ENCODE measurements at regions not wholly inside any gene's neighbourhood (a gene's known extent, or its start where the extent isn't known, plus 50 kb on each side); places are given as distances from the start of the nearest gene placed in this dataset.

GRCh38 chr11:70862093-70862492, 390.3 kb downstream of the SHANK2 start:
- Histone ChIP-seq H3K9me2 (ENCODE audit: insufficient read depth) (no peaks in the 10 kb centered on the region), H3K4me2 (ENCODE audit: unreplicated experiment) (no peak overlapping the region), H3F3A (ENCODE audit: insufficient read depth) (no peaks in the 10 kb centered on the region), H3K27ac (no peak overlapping the region), H3K36me3 (ENCODE audit: low read depth) (no peaks in the 10 kb centered on the region), H3K9ac (no peak overlapping the region), H3K4me1 (ENCODE audit: insufficient read depth) (no peaks in the 10 kb centered on the region), H3K27me3 (replicated peaks; ENCODE audit: insufficient read depth) (no peaks in the 10 kb centered on the region), H3K9me3 (ENCODE audit: low read depth) (no peaks in the 10 kb centered on the region), H2AFZ (no peak overlapping the region), H4K20me1 (ENCODE audit: insufficient read depth) (no peaks in the 10 kb centered on the region), H3K79me2 (ENCODE audit: insufficient read depth) (no peaks in the 10 kb centered on the region), H3K4me3 (no peak overlapping the region)
- no peak for TF ChIP-seq EZH2 (IDR thresholded peaks at IDR 0.05; ENCODE audit: insufficient read depth, poor library complexity, severe bottlenecking)
- no peak for TF ChIP-seq EZH2phosphoT487 (IDR thresholded peaks at IDR 0.05; ENCODE audit: insufficient read depth, low read depth)
- 26 to 28% methylated on average over 6 of the region's 6 CpGs for WGBS, 2 experiments (ENCODE audit: low coverage in 1 of 2, low lambda C conversion rate in 2 of 2, missing lambda C conversion rate in 2 of 2)
- DNase-seq = no peak
- in situ Hi-C loops (cut with MboI) = no loop called here

GRCh38 chr11:70863186-70863585, 389.2 kb downstream of the SHANK2 start:
- Histone ChIP-seq H3K27me3 (replicated peaks; ENCODE audit: insufficient read depth) (no peaks in the 10 kb centered on the region), H3F3A (ENCODE audit: insufficient read depth) (no peaks in the 10 kb centered on the region), H3K4me2 (ENCODE audit: unreplicated experiment) (no peak overlapping the region), H3K9ac (no peak overlapping the region), H2AFZ (no peak overlapping the region), H3K36me3 (ENCODE audit: low read depth) (no peaks in the 10 kb centered on the region), H3K79me2 (ENCODE audit: insufficient read depth) (no peaks in the 10 kb centered on the region), H4K20me1 (ENCODE audit: insufficient read depth) (no peaks in the 10 kb centered on the region), H3K27ac (no peak overlapping the region), H3K4me1 (ENCODE audit: insufficient read depth) (no peaks in the 10 kb centered on the region), H3K4me3 (no peak overlapping the region), H3K9me2 (ENCODE audit: insufficient read depth) (no peaks in the 10 kb centered on the region), H3K9me3 (ENCODE audit: low read depth) (no peaks in the 10 kb centered on the region)
- DNase-seq = no peak
- in situ Hi-C loops (cut with MboI) = no loop called here
- TF ChIP-seq EZH2 (IDR thresholded peaks at IDR 0.05; ENCODE audit: insufficient read depth, poor library complexity, severe bottlenecking) (no peak), EZH2phosphoT487 (IDR thresholded peaks at IDR 0.05; ENCODE audit: insufficient read depth, low read depth) (no peak)
- WGBS, 2 experiments (ENCODE audit: low coverage in 1 of 2, low lambda C conversion rate in 2 of 2, missing lambda C conversion rate in 2 of 2) = 24 to 32% methylated on average over 9 of the region's 9 CpGs

GRCh38 chr11:70863993-70864392, 388.4 kb downstream of the SHANK2 start:
- no peaks in the 10 kb centered on the region for H3K9me3 ChIP-seq (ENCODE audit: low read depth)
- 30 to 35% methylated on average over 4 of the region's 4 CpGs for WGBS, 2 experiments (ENCODE audit: low coverage in 1 of 2, low lambda C conversion rate in 2 of 2, missing lambda C conversion rate in 2 of 2)
- in situ Hi-C loops (cut with MboI) = no loop called here

GRCh38 chr11:70865356-70865755, 387.0 kb downstream of the SHANK2 start:
- H3K79me2 ChIP-seq (ENCODE audit: insufficient read depth) = no peaks in the 10 kb centered on the region
- H3K36me3 ChIP-seq (ENCODE audit: low read depth) = no peaks in the 10 kb centered on the region
- no peak overlapping the region for H3K4me3 ChIP-seq
- in situ Hi-C loops (cut with MboI) = no loop called here
- H3K4me2 ChIP-seq (ENCODE audit: unreplicated experiment) = no peak overlapping the region
- DNase-seq = no peak
- no peaks in the 10 kb centered on the region for H3K27me3 ChIP-seq (replicated peaks; ENCODE audit: insufficient read depth)
- no peaks in the 10 kb centered on the region for H3K4me1 ChIP-seq (ENCODE audit: insufficient read depth)
- H3K9ac ChIP-seq = no peak overlapping the region
- H3F3A ChIP-seq (ENCODE audit: insufficient read depth) = no peaks in the 10 kb centered on the region
- H3K9me3 ChIP-seq (ENCODE audit: low read depth) = no peaks in the 10 kb centered on the region
- no peak for TF ChIP-seq EZH2phosphoT487 (IDR thresholded peaks at IDR 0.05; ENCODE audit: insufficient read depth, low read depth)
- no peak for TF ChIP-seq EZH2 (IDR thresholded peaks at IDR 0.05; ENCODE audit: insufficient read depth, poor library complexity, severe bottlenecking)
- H2AFZ ChIP-seq = no peak overlapping the region
- H3K27ac ChIP-seq = no peak overlapping the region
- WGBS, 2 experiments (ENCODE audit: low coverage in 1 of 2, low lambda C conversion rate in 2 of 2, missing lambda C conversion rate in 2 of 2) = 59 to 64% methylated on average over 10 of the region's 10 CpGs
- no peaks in the 10 kb centered on the region for H4K20me1 ChIP-seq (ENCODE audit: insufficient read depth)
- no peaks in the 10 kb centered on the region for H3K9me2 ChIP-seq (ENCODE audit: insufficient read depth)

More at GRCh38 chr11:70863993-70864392, 388.4 kb downstream of the SHANK2 start:
- H4K20me1 ChIP-seq (ENCODE audit: insufficient read depth) = no peaks in the 10 kb centered on the region
- no peak overlapping the region for H2AFZ ChIP-seq
- TF ChIP-seq EZH2phosphoT487 (IDR thresholded peaks at IDR 0.05; ENCODE audit: insufficient read depth, low read depth) = no peak
- TF ChIP-seq EZH2 (IDR thresholded peaks at IDR 0.05; ENCODE audit: insufficient read depth, poor library complexity, severe bottlenecking) = no peak
- H3F3A ChIP-seq (ENCODE audit: insufficient read depth) = no peaks in the 10 kb centered on the region
- H3K27ac ChIP-seq = no peak overlapping the region
- H3K36me3 ChIP-seq (ENCODE audit: low read depth) = no peaks in the 10 kb centered on the region
- H3K9ac ChIP-seq = no peak overlapping the region
- no peaks in the 10 kb centered on the region for H3K79me2 ChIP-seq (ENCODE audit: insufficient read depth)
- no peak for DNase-seq
- no peaks in the 10 kb centered on the region for H3K9me2 ChIP-seq (ENCODE audit: insufficient read depth)
- no peaks in the 10 kb centered on the region for H3K27me3 ChIP-seq (replicated peaks; ENCODE audit: insufficient read depth)
- H3K4me2 ChIP-seq (ENCODE audit: unreplicated experiment) = no peak overlapping the region
- no peak overlapping the region for H3K4me3 ChIP-seq
- H3K4me1 ChIP-seq (ENCODE audit: insufficient read depth) = no peaks in the 10 kb centered on the region

GRCh38 chr11:70866834-70867233, 385.5 kb downstream of the SHANK2 start:
- no peaks in the 10 kb centered on the region for H3K9me3 ChIP-seq (ENCODE audit: low read depth)
- H3K79me2 ChIP-seq (ENCODE audit: insufficient read depth) = no peaks in the 10 kb centered on the region
- no peaks in the 10 kb centered on the region for H3K4me1 ChIP-seq (ENCODE audit: insufficient read depth)
- TF ChIP-seq EZH2phosphoT487 (IDR thresholded peaks at IDR 0.05; ENCODE audit: insufficient read depth, low read depth) (no peak), EZH2 (IDR thresholded peaks at IDR 0.05; ENCODE audit: insufficient read depth, poor library complexity, severe bottlenecking) (no peak)
- 32 to 45% methylated on average over 9 of the region's 9 CpGs for WGBS, 2 experiments (ENCODE audit: low coverage in 1 of 2, low lambda C conversion rate in 2 of 2, missing lambda C conversion rate in 2 of 2)
- no peaks in the 10 kb centered on the region for H3K9me2 ChIP-seq (ENCODE audit: insufficient read depth)
- H3K36me3 ChIP-seq (ENCODE audit: low read depth) = no peaks in the 10 kb centered on the region
- H3K4me3 ChIP-seq = no peak overlapping the region
- no peak overlapping the region for H2AFZ ChIP-seq
- no peaks in the 10 kb centered on the region for H3F3A ChIP-seq (ENCODE audit: insufficient read depth)
- no peaks in the 10 kb centered on the region for H4K20me1 ChIP-seq (ENCODE audit: insufficient read depth)
- H3K27ac ChIP-seq = no peak overlapping the region
- H3K4me2 ChIP-seq (ENCODE audit: unreplicated experiment) = no peak overlapping the region
- H3K9ac ChIP-seq = no peak overlapping the region
- in situ Hi-C loops (cut with MboI) = no loop called here
- H3K27me3 ChIP-seq (replicated peaks; ENCODE audit: insufficient read depth) = no peaks in the 10 kb centered on the region
- DNase-seq = no peak

Data from GM23248 (cell line).